NCI-H2029 (cell line): ENCODE measurements at regions not wholly inside any gene's neighbourhood (a gene's known extent, or its start where the extent isn't known, plus 50 kb on each side); places are given as distances from the start of the nearest gene placed in this dataset.
A peak's percentile ranks its signal among the peaks of the same experiment; 100 is the strongest.
"Not testable (repeated sequence)": the region's sequence is repeated elsewhere in the genome, so short reads cannot be mapped to it uniquely, and the experiment has no call there.

Source experiments
- DNase-seq: peaks from one replicate; lab custom pipeline; 2025; lab: John Stamatoyannopoulos, UW

DNA sequence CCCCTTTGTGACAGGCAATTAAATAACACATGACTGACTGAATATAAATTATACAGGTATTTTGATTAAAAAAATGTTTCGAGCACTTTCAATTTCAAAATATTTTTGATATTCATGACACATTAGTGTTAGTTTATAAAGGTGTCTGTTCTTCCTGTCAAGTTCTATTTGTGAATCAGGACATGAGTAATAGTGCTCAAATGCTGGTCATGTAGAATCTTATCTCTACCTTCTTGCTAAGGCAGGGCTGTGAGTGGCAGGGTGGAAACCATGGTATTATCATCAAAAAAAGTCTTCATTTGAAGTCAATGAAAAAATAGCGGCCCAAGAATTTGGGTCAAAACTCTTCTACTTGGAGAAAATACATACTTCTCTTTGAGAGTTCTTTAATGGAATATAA, 250.2 kb downstream of the DACT1 start:
- DNase-seq = no peak

DNA sequence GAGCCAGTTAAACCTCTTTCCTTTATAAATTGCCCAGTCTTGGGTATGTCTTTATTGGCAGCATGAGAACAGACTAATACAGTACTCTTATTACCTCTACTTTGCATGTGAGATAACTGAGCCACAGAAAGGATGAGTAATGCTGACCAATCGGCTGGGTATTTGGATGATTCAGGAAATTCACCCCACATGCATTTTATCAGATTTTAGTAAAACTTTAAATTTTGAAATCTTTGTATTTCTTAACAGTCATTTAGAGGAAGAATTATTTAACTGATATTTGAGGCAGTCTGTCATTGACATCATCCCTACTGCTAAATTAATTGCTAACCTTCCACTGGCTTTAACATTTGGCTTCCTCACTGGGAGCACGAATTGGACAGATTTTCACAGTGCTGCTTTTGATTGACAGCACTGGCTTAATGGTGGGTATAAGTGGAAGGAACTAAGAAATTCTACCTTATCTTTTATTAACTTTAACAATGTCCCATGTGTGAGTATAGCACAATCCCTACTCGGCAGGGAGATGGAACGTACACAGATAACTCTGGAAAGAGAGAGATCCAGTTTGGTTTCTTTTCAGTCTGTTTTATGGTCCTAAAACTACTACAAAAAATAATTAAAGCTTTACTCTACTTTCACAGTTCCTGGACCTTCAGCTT, 261.0 kb downstream of the DACT1 start:
- DNase-seq = no peak

DNA sequence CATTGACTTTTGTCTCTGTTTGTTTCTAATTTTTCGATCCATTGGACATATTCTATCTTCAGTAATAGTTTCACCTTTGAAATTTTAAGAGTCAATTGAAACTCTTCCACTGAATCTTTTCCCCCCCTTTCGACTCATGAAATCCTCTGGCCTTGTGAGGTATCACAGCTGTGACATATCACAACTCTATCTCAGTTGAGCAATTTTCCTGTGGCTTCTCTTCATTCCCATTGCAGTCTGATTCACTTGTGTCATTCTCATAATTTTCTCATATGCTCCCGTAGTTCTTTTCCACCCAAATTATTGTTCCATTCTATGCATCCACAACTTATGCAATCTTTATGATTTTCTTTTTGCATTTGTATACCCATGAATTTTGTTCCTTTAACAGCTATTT, 261.6 kb downstream of the DACT1 start:
- no peak for DNase-seq

DNA sequence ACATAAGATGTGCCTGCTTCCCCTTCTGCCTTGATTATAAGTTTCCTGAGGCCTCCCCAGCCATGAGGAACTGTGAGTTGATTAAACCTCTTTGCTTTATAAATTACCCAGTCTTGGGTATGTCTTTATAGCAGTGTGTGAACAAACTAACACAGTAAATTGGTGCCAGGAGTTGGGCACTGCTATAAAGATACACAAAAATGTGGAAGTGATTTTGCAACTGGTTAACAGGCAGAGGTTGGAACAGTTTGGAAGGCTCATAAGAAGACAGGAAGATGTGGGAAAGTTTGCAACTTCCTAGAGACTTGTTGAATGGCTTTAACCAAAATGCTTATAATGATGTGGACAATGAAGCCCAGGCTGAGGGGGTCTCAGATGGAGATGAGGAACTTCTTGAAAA, 264.1 kb downstream of the DACT1 start:
- no peak for DNase-seq

DNA sequence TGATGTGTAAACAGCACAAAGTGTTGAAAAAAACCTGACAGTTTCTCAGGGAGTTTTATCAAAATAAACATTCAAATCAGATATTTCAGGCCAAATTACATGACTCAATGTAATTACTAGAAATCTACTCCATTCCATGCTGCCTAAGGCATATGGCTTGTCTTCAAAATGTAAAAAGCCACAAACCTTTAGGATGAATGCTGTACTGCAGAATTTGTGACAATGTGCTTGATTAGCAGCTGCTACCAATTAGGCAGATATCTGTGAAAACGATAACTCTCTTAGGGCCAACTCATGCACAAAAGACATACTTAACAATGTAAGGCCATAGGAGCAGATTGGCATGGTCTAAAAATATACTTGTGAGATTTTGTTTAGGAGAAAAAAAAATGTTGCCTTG, 267.0 kb downstream of the DACT1 start:
- no peak for DNase-seq

DNA sequence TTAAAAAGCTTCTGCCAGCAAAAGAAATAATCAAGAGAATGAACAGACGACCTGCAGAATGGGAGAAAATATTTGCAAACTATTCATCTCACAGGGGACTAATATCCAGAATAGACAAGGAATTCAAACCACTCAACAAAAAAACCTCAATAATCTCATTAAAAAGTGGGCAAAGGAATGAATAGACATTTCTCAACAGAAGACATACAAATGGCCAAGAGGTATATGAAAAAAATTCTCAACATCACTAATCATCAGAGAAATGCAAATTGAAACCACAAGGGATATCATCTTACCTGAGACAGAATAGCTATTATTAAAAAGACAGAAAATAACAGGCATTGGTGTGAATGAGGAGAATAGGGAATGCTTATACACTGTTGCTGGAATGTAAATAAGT, 270.0 kb downstream of the DACT1 start:
- DNase-seq = no peak

DNA sequence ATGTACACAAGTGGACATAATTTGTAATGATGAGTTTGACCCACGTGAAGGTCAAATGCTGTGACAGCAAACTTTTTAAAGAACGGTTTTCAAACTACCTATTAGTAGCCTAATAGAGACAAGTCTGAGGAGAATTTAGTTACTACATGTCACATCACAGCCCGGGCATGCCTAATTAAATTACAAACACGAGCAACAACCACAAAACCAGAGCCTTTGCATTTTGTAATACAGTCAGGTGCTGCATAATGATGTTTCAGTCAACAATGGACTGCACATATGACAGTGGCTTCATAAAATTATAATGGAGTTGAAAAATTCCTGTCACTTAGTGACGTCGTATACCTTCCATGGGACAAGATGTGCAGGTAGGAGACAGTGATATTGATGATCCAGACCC, 274.5 kb downstream of the DACT1 start:
- no peak for DNase-seq

DNA sequence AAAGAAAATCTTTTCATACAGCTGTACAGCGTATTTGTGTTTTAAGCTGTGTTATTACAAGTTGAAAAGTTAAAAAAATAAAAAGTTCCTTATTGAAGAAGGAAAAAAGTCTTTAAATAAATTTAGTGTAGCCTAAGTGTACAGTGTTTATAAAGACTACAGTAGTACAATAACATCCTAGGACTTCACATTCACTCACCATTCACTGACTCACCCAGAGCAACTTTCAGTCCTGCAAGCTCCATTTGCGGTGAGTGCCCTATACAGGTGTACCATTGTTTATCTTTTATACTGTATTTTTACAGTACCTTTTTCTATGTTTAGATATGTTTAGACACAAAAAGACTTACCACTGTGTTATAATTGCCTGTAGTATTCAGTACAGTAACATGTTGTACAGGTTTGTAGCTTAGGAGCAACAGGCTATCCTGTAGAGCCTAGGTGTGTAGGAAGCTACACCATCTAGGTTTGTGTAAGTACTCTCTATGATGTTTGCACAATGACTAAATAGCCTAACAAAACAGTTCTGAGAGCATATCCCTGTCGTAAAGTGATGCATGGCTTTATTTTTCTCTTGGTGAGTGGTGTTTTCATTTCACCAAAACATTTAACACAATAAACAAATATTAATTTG, 275.2 kb downstream of the DACT1 start:
- DNase-seq = peak; percentile 11

DNA sequence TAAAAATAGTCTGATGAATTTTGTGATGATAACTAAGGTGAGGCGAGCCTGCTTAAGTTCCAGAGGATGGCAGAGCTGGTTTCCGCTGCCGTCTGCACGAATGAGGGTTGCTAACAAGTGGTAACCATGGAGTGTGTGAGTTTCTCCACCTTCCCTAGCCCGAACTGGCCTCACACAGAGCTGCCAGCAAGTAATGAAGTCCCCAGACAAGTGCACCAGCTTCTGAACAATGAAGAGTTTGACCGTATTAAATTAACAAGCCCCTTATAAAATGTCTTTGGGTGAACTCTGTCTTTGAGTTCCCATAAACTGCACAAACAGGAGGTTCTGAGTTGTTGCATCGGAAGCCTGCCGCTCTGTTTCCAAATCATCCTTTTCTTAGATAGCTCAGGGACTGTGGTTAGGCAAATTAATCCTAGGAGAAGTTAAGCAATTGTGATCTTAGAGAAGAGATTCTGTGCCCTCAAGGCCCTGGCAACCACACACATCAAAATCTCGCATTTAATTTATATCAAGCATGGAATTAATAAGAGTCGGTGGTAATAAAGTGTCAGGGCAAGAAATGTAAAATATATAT, 274.1 kb upstream of the DAAM1 start:
- no peak for DNase-seq

DNA sequence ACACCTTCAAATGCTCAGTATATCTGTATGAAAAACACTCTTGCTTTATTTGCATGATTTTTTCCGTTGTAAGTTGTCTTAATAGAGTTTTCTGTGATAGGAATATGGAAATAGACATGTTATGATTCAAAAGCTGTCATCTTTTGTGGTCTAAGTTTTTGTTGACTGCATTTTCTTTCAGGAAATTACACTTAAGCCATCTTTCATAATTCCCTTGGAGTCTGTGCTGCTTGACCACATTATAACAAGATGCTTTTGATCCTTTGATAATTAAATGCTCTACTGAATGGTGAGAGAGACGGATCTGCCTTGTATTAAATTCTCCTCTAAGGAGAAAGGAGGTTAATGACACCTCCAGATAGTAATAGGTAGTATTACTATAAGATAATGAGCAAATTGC, 272.8 kb upstream of the DAAM1 start:
- no peak for DNase-seq

DNA sequence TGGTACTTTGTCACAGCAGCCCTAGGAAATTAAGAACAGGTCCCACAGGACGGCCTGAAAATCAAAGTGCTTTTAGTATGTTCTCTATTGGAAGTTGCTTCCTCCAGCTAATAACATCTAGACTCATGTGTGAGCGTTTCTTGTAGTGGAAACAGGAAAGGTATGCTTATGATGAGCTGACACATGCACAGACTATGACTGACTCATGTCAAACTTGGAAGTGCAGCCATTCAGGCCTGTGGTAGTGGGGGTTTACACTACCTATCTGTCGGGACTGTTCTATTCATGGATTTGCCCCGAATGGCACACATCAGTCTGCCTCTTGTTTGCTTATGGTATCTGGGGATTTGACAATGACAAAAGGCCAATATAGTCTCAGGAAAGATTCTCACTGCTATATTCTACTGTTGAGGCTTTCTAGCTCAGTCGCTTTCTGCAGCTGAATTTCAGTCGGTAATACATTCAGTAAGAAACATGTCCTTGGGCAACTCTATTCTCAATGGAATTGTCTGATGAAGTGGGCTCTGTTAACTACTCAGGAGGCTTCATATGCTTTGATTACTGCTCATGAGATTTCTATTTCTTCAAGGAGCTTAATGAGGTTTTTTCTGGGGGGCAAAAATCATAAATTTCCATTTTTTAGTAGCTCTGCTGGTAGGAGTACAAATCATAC, 270.3 kb upstream of the DAAM1 start:
- DNase-seq = no peak

DNA sequence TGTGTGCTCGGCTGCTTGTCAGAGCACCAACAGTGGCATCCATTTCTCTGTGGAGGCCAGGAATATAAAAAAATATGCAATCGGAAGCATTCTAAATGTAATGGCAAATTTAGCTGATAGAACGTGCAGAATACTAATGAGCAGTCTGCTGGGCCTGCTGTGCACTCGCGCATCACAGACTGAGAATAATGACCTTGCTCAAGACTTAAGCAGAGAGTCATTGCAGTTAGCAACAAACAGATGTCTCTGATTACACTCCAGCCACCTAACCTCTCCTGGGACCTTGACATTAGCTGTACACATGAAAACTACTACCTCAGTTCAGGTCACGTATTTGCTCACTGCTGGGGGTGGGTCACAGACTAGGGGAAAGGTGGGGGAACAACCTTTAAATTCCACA, 269.2 kb upstream of the DAAM1 start:
- no peak for DNase-seq

DNA sequence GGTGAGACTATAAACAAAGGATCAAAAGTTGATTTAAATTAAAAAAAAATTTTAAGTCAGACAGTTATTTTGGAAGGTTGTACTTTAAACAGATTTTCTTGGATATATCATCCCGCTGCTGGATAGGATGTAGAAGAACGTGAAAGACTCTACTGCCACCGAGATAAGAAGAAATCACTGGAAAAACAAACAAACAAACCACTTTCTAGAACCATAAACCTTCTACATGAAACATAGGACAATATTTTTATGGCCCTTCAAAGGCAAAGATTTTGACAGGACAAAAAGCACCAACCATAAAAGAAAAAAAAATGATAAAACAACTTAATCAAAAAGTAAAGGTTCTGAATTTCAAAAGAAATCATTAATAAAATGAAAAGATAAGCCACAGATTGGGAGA, 268.2 kb upstream of the DAAM1 start:
- DNase-seq = no peak

DNA sequence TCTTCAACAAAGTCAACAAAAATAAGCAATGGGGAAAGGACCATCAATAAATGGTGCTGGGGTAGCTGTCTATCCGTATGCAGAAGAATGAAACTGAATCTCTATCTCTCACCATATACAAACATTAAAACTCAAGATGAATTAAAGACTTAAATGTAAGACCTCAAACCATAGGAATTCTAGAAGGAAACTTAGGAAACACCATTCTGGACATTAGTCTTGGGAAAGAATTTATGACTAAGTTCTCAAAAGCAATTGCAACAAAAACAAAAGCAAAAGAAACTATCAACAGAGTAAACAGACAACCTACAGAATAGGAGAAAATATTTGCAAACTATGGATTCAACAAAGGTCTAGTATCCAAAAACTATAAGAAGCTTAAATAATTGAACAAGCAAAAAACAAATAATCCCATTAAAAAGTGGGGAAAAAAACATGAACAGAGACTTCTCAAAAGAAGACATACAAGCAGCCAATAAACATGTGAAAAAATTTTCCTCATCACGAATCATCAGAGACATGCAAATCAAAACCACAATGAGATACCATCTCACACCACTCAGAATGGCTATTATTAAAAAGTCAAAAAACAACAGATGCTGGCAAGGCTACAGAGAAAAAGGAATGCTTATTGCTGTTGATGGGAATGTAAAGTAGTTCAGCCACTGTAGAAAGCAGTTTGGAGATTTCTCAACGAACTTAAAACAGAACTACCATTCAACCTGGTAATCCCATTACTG, 266.1 kb upstream of the DAAM1 start:
- not testable (repeated sequence) for DNase-seq

DNA sequence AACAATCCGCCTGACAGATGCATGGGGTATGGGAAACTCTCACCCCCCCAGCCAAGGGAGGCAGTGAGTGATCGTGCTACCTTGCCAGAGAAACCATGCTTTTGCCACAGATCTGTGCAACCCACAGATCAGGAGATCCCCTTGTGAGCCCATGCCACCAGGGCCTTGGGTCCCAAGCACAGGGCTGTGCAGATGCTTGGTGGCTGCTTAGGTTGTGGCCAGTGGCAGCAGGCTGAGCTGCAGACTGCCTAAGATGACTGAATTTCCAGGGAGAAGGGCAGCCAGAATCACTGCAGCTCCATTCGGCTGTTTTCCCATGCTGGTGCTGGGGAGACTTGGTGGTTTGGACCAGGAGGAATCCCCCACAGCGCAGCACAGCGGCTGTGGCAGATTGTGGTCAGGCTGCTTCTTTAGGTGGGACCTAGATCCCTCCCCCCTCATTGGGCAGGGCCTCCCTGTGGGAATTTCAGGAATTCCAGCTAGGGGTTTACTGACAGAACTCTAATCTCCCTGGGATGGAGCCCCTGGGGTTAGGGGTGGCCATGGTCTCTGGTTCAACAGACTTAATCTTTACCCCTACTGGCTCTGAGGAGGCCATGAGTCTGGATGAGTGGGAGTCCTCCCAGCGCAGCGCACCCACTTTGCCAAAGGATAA, 264.6 kb upstream of the DAAM1 start:
- DNase-seq = no peak

DNA sequence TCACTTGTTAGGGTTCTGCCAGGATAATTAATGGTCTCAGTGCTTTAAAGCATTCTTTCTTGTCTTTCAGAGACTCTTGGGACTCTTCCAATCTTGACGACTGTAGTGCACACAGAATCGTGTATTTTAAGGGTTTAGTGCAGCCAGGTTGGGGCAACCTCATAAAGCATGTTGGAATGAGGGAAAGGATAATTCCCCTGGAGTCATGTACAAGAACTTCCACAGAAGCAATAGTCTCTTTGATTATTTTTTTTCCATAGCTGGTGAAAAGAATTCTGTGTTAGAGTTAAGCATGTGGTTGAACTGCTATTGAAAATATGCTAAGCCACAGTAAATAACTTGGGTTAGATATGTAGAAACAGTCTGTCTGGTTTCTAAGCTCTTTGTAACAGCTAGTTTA, 246.8 kb upstream of the DAAM1 start:
- DNase-seq = no peak

DNA sequence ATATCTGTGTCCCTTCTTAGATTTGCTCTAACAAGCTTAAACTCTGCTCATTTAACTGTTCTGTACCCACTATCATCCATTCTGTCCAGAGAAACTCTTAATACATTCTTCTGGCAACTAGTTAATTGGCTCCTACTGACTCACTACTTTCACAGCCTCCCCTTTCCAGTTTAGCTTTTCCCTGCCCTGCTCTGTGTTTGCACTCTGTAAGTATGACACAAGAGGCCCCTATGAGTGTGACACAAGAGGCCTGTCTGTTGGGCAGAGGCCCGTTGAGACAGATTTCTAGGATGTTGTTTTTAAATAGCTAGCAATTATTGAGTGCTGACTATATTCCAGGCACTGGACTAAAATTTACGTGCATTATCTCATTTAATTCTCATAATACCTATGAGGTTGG, 246.0 kb upstream of the DAAM1 start:
- no peak for DNase-seq

DNA sequence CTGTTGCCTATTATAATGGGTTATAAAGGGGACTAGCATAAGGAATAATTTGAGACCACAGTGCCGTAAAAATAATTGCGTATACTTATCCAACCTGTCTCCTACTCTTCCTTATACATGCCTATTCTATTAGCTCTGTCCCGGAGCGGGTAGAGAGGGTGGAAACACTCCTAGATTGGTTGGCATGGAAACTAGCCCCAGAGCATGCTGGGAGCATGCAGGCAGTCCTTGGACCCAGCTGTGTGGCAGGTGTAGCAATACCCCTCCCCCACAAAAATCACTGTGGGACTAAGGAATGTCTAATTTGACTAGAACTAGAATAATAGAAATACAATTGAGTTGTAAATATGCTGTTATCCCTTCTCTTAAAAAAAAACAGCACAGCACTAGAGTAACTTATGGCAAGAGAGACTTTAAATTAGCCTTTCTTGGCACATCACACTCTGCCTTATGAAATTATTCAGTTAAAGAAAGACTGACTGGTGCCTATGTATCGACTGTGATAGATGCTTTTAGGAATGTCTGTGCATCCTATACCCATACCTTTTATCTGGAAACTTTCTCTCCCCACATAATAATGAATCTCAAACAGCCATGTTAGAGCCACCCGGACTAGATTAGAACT, 244.0 kb upstream of the DAAM1 start:
- DNase-seq = peak; percentile 52

DNA sequence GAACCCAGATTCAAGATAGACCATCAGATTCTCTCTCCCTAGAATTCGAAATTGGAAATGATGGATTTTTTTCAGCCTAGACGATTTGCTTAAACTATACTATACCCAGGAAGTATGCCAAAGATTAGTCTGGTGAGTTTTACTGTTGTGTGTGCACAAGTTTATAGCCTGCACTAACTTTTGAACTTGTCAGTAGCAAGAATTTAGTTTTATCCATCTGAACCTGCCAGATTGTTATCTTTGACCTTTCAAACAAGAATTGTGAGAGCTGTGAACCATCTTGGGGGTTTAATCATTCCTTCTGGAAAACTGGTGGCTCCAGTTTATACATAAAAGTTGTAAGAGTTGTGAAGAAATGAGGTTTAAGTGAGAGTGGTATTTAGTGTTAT, 243.5 kb upstream of the DAAM1 start:
- no peak for DNase-seq

DNA sequence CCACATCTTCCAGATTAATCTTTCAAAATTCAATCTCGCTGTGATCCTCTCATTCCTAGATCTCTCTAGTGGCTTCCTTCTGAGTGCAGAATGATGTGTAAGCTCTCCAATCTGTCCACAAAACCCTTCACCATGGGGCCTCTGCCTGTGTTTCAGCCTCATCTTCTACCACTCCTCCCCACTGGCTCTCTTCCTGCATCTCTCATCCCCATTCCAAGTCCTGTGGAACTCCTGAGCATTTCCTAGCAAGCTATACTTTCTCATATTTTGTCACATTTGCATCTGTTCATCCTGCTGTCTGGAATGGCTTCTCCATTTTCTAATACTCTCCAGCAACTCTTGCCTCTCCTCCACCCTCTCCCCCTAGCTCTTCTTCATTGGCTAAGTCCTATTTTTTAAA, 242.0 kb upstream of the DAAM1 start:
- DNase-seq = no peak

DNA sequence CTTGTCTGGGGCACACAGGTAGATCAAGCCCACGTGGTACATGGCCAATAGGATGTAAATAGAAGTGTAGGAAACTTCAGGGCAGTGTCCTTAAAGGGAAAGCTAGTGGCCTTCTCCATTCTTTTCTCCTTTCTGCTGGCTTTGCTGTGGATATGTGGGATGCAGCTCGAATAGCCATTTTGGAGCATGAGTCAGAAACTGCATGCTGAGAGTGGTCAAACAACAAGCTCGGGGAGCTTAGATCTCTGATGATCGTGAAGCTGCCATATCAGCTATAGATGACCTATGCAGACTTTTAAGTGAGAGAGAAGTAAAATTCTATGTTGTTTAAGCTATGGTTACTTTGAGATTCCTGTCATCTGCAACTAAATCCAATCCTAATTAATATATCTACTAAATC, 241.3 kb upstream of the DAAM1 start:
- DNase-seq = no peak
